Activated T-helper 1 cell treated with Interleukin-2 at 50 U/mL for 16 hours (primary cell): ENCODE measurements at regions not wholly inside any gene's neighbourhood (a gene's known extent, or its start where the extent isn't known, plus 50 kb on each side); places are given as distances from the start of the nearest gene placed in this dataset.

Source experiments
- DNase-seq: peaks from one replicate; pipeline ENCODE4 v3.0.0-alpha.2; 2020; ENCODE audit warnings: low read depth

DNA sequence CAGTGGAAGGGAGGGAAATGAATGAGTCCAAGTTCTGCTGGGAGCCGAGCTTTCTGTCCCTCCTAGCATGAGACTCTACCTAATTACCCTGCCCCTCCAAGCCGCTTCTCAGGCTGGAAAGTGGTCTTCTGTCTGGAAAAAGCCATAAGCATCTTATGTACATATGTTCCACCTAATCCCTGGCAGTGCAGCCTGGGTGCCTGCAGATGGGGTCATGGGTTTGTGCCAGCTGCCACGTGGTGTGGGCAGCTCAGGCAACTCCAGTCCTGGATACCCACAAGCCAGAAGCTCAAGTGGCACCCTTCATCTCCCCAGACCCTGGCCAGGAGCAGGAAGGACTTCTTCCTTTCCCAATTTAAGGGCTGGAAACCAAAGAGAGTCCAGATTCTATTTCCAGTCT is 253.1 kb downstream of the LY86 start:
- no peak for DNase-seq

GRCh38 chr6:6842291-6842690 is 253.8 kb downstream of the LY86 start:
- no peak for DNase-seq

DNA sequence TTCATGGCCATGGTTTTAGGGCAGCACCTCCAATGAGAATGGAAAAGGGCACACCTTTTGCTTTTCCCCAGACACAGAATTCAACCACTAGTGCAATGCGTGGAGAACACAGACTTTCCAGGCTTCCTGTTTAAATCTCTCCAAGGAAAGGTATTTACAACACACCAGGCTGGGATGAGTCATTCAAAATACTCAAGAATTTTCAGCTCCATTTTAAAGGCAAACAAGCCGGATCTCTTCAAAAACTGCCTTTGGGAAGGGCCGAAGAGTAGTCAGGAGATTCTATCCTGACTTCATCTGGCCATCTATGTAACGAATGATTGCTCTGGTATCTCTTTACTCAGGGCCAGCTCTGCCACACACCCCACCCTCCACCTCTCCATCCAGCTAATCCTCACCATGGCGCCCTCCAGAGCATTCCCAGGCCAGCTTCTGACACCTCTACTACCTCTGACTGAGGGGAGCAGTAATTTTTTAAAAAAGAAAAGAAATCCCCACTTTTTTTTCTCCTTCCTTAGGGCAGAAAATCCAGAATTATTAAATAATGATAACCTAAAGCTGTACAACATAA is 254.6 kb downstream of the LY86 start:
- no peak for DNase-seq

GRCh38 chr6:6843777-6844176 is 255.3 kb downstream of the LY86 start:
- no peak for DNase-seq

DNA sequence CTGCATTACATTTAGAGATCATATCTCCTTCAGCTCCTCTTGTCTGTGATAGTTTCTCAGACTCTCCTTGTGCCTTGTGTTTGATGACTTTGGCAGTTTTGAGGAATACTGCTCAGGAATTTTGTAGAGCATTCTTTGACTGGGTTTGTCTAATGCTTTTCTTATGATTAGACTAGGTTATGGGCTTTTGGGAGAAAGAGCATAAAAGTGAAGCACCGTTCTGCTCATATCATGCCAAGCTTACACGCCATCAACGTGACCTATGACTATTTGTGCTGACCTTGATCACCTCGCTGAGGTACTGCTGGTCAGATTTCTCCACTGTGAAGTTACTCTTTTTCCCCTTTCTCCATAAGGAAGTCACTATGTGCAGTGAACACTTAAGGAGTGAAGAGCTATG is 256.0 kb downstream of the LY86 start:
- no peak for DNase-seq

DNA sequence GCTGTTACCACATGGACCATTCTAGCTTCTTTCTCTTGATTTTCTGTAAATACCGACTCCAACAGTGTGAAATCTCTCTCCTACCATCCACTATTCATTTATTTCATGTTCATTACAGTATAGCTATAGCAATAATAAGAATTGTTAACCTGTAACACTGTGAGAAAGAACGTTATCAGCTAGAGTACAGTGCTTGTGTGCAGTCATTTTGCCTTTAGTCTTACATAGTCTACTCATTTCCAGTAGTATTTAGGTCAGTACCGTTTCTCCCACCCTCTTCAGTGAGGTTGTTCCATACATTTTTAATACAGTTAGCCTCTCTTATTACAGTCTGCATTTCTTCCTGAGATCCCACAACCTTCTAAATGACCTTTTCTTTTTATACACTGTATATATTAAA is 257.1 kb downstream of the LY86 start:
- DNase-seq = no peak

DNA sequence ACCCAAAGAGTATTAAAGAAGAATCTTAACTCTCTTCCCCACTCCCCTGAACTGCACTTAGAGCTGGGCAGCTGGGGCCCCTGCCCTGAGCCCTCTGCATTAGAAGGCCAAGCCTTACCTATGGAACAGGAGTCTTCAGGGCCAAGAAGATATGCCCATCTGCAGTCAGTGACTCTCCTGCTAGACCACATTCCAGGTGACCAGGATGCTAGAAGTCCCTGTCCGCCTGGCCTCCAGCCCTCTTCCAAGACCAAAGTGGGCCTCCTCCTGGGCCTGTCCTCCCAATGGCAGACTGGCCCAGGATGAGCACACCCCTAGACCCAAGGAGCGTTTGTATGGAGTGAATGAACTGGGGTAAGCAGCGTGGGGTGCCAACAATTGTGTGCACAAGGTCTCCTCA is 259.1 kb downstream of the LY86 start:
- no peak for DNase-seq

- DNase-seq = no peak
Measured at GRCh38 chr6:6851059-6851948, 256.5 kb upstream of the RREB1 start.

DNA sequence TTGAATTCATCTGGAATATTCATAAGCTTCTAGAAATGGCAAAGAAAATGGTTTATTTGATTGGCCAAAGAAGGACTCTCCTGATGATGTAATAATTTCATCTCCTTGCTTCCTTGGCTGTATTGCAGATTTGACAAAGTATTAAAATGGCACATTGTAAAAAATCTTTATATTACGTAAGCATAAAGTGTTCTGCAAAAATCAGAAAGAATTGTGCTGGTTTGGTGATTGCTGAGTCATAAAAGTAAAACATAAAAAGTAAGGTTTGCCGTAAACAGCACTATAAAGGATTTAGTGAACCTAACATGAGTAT is 255.9 kb upstream of the RREB1 start:
- DNase-seq = no peak

- DNase-seq = no peak
Measured at GRCh38 chr6:6856538-6857523, 250.9 kb upstream of the RREB1 start.

GRCh38 chr6:6857528-6857927 is 250.2 kb upstream of the RREB1 start:
- DNase-seq = no peak

- no peak for DNase-seq
Measured at GRCh38 chr6:6858533-6858982, 249.2 kb upstream of the RREB1 start.

DNA sequence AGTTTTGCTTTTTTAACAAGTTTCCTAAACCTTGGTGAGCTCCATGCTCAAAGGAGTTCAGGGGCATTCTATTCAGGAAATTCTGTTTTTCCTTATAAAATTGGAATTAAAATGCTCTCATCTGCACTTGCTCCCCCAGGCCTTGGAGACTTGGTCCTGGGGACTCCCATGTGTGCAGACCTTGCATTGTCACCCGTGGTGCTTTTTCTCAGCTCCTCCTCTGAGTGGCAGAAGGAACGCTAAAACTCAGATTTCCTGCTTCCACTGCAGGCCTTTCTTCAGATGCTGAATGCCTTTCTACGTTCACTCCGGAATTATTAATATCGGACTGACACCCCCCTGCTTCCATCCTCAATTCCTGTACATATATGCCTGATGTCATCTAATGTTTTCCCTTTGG is 248.7 kb upstream of the RREB1 start:
- no peak for DNase-seq

DNA sequence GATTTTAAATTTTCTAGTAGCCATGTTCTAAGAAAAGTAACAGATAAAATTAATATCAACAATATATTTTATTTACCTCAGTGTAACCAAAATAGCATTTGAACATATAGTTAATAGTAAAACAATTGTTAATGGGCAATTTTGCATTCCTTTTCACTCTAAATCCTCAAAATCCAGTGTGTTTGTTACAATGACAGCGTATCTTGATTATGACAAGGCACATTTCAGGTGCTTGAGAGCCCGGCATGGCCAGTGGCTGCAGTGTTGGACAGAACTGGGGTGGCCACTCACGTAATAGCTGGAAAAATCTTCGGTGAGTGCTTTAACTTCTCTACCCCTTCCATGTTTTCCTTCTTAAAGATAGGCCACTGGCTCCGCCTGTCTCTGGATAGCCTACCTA is 248.0 kb upstream of the RREB1 start:
- DNase-seq = no peak

DNA sequence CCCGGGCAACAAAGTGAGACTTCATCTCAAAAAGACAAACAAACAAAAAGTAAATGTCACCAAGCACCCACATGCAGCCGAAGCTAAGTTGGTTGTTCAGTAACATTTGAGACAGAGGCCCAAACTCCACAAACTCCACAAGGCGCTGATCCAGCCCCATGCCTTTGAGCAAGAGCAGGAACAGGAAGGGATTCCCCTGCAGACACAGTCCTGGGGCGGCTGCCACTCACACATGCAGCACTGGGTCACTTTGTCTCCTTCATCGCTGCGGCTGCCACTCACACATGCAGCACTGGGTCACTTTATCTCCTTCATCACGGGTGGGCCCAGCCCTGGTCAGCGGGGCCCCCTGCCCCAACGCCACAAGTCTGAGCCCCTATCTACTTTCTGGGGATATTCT is 246.9 kb upstream of the RREB1 start:
- no peak for DNase-seq

DNA sequence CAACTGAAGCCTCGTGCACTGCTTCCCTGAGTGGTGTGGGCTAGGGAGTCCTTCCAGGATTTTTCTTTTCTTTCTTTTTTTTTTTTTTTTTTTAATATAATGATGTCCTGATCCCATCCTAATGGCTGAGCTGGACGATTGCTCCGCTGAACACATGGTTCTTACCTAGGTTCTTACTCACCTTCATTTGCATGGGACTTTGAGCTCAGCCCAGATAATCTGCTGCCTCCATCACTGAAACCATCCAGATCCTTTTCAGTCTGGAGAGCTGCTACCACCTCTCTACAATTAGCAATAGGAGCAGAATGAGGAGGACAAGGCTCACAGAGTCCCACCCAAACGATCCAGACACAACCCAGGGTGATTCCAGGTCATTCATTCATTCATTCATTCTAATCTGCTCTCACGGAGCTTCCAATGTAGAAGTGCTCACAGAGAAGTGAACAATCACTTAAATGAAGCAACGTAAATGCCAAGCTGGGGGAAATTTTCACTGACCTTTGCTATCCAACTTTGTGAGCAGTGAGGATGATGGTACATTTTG is 246.3 kb upstream of the RREB1 start:
- DNase-seq = no peak

DNA sequence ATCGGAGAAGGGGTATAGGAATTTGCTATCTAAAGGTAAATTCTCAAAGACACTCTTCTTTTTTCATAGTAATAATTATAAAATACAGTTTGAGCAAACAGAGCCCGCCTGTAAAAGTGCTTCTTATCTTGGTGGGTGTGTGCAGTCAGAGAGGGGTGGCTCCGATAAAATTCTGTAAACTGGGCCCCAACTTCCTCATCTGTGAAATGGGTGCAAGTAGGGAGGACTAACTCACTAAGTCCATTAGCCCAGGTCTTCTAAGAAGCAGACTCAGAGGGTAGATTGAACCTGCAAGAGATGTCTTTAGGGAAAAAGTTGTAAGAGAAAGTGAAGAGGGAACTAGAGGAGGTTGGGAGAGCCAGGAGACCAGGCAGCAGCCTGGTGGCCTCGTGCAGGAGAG is 245.8 kb upstream of the RREB1 start:
- no peak for DNase-seq

DNA sequence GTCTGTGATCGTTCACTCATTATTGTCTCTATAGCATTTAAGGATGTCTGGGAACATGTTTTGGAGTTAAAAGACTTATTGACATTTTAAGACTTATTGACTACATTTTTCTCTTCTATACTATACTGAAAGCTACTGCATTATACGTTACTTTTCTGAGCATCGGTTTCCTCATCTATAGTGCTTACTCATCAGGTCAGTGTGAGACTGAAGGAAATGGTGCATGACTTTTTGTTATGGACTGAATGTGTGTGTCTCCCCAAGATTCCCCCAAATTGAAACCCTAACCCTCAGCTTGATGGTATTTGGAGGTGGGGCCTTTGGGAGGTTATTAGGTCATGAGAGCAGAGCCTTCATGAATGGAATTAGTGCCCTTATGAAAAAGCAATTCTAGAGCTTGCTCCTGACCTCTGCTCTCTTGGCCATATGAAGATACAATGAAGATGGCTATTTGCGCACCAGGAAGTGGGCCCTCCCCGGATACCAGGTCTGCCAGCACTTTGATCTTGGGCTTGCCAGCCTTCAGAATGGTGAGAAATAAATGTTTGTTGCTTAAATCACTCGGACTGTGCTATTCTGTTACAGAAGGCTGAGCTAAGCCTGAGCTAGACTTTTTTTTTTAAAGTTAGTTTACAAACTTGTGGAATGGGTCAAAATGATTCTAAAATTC is 243.7 kb upstream of the RREB1 start:
- no peak for DNase-seq

- DNase-seq = no peak
Measured at GRCh38 chr6:6865611-6866010, 242.2 kb upstream of the RREB1 start.

- no peak for DNase-seq
Measured at GRCh38 chr6:6866656-6867403, 240.9 kb upstream of the RREB1 start.

DNA sequence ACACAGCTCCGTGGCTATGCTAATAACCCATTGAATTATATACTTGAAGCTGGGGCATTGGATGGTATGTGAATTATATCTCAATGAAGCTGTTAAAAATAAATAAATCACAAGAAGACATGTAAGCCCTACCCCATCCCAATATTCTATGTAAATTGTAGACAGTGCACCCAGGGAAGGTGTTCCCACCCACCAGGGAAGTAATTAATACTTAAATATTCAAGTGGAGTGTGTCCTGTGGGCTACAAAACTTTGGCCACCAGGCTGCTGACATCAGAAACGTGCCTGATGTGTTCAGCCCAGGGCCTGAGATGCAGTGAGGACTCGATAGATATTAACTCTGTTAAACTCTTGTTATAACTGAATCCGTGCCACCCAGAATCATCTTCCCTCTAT is 240.4 kb upstream of the RREB1 start:
- no peak for DNase-seq
